Stimulated activated CD8-positive, alpha-beta memory T cell treated with anti-CD3 and anti-CD28 coated beads, Interleukin-15, amount 100 ng/mL, for 1 hour (primary cell): ENCODE measurements at regions not wholly inside any gene's neighbourhood (a gene's known extent, or its start where the extent isn't known, plus 50 kb on each side); places are given as distances from the start of the nearest gene placed in this dataset.

Source experiments
- DNase-seq: peaks from one replicate; pipeline ENCODE4 v3.0.0-alpha.2; 2020; ENCODE audit warnings: low read depth

DNA sequence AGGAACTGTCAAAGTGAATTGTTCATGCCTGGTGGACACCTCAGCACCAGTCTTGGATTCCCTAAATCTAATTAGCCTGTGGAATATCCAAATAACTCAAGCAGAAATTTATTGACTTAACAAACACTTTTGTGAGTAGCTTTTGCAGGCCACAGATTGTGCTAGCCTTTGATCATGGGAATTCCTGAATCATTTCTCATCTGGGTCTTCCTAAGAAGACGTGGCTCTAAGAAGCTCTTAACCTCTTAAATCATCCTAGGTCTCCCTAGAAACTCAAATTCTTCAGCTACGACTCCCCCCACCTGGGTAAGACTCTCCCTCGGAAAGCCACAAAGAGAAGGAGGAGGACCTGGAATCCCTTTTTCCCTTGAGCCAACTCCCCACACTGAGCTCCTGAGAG lies 53.8 kb upstream of the PSEN2 start:
- no peak for DNase-seq

DNA sequence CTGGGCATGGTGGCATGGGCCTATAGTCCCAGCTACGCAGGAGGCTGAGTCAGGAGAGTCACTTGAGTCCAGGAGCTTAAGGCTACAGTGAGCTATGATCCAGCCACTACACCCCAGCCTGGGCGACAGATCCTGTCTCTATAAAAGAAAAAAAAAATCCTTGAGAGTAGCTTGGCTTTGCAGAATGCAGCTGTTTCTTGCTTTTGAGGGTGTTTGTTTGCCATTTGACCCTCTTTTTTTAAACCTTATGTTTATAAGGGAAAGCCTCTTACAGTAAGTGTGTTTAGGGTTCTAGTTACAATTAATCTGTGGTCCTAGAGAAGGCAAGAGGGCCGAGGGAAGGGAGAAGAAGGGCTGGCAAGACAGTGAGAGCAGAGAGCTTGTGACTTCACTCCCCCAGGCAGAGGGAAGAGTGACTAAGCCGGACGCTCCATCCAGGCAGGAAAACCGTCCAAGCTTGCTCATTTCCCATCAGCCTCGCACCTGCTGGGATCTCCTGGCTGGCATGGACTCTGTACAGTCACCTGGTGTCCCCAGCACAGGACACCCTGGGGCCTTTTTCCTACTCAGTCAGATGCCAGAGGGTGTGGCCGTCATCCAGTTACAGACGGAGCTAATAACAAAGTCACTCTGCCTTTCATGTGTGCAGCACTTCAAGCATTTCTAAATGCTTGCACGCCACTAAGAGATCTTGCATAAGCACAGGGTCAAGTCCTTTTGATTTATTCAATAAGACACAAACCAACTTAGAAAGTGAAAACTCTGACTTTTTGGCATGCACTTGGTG lies 55.5 kb upstream of the PSEN2 start:
- DNase-seq = no peak

DNA sequence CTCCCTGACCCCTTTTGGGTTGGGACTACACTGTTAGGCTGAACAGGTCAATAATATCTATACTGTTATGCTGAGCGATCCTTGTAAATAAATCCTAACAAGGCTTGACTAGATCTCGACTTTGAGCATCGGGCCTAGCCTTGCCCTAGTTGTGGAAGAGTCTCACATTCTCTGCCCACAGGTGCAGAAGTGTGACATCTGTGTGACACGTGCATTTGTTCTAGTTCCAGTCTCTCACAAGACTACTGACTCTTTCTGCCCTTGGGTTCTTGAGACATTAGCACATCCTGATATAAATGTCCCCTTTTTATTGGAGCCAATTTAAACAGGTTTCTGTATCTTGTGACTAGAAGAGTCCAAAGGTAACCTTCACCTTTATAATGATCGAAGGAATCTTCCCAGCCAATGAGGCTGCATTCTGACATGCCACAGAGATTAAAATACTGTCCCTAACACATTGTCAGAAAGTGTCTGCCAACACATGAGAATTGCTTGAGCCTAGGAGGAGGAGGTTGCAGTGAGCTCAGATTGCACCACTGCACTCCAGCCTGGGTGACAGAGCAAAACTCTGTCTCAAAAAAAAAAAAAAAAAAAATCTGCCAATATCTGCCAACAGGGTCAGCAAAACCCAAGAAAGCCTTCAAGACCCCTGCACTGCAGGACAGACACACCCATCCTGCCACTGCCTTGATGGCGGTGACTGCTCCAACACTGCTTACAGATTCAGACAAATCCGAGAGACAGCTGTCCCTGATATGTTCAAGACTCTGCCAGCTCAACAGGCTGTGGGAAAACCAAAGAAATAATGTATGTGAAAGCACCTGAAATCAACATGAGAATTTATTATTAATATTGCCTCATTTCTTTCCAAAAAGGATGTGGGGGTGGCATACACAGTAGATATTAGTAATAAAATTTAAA lies 56.5 kb upstream of the PSEN2 start:
- DNase-seq = no peak

DNA sequence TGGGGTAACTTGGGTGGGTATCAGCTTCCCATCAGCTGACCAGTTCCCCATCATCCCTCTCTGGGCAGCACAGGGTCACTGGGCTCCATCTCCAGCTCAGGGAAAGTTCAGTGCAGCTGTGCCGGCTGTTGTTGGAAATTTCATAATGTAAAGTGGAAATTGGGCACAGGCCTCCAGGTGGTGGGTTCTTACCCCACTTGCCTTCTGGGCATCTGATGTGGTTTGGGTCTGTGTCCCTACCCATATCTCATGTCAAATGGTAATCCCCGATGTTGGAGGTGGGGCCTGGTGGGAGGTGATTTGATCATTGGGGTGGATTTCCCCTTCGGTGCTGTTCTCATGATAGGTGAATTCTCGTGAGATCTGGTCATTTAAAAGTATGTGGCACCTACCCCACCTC lies 59.7 kb upstream of the PSEN2 start:
- DNase-seq = no peak

DNA sequence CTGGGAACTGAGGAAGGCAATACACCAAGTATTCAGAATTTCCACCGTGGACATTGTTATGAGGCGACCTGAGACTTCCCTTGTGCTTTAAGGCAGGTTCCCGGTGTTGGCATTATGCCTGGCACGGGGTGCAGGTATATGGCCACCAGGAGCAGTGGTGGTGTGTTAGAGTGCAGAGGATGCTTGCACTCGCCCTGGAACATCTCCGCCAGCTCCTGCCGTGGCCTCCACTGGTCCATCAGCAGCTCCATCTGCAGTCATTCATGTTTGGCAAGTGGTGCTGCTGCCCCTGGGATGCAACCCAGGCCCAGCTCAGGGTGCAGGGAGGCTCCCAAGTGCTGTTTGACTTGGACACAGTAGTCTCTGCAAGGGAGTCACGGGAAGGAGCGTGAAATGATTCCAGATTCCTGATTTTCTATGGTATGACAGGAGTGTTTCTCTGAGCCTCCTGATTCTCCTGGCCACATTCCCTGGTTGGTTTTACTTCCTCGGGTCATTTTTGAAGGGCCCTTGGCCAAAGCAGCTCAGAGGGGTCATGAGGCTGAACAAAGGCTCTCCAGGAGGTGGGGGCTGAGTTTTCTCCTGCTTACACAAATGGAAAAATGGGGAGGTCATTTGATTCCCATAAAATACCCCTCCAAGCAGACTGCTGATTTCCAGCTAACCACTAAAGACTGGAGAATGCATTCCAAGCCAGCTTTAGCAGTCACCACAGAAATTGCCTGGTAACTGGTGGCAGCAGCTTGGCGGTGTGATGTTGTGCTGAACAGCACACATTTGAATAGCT lies 60.4 kb upstream of the PSEN2 start:
- no peak for DNase-seq

DNA sequence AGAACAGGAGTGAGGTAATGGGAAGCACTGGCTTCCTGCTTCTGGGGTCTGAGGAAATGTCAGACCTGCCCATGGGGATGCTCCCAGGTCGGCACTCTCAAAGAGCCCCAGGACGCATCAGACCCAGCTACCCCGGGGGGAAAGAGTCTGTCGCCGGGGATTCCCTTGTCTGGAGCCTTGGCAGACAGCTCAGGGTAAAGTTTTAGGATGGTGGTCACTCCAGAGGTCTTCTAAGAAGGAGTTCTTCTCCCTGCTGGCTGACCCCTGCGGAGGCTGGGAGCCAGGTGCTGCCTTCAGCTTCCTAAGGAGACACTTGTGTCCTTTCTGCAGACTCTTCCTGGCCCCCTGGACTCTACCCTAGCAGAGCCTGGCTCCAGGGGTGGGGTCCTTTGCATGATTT lies 61.9 kb upstream of the PSEN2 start:
- no peak for DNase-seq

DNA sequence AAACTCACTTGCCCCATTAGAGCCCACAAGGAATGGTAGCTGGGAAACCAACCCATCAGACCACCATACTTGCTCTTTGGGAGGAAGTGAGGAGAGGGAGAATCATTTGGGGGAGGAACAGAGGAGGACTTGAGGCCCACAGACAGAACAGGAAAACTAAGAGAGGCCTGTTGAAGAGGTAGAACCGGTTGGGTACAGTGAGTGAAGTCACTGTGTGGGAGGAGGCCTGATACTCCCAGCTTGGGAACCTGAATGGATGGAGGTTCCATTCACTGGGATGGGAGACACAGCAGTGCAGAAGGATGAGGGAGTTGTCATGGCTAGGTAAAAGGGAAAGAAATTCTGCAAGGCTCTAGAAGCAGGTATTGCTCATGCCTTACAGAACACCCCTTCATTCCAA lies 63.4 kb upstream of the PSEN2 start:
- DNase-seq = no peak

DNA sequence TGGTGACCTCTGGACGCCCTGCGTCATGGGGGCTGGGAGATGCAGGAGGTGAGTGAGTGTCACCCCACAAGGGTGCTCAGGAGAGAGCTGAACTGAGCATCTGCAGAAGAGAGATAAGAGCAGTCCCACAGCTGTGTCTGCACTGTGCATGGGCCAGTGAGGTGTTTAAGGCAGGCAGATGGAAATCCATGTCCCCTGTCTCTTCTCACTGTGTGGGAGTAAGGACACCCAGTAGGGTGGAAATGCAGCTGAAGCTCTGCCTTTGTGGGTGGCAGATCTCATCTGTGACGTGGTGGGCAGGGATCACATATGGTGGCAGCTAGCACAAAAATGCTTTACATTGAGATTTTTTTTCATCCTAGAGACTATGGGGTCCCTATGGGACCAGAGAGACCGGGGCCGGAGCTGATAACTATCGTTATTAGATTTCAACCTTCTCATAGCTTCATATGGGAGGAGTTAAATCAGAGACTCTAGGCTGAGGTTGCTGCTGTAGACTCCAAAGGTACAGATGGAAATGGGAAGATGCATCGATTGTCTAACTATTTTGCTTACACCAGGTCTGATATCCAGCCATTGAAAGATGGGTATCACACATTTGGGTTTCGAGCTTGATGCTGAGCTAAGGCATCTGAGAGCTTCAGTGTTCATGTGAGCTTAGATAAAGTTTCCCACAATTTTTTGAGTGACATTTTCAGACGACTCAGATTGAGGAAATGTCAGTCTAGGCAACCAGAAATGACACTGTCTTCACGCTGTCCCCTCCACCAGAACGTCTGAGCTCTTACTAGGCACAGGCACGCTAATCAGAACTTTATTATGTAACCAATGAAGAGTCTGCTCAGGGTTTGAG lies 65.3 kb upstream of the PSEN2 start:
- DNase-seq = no peak

DNA sequence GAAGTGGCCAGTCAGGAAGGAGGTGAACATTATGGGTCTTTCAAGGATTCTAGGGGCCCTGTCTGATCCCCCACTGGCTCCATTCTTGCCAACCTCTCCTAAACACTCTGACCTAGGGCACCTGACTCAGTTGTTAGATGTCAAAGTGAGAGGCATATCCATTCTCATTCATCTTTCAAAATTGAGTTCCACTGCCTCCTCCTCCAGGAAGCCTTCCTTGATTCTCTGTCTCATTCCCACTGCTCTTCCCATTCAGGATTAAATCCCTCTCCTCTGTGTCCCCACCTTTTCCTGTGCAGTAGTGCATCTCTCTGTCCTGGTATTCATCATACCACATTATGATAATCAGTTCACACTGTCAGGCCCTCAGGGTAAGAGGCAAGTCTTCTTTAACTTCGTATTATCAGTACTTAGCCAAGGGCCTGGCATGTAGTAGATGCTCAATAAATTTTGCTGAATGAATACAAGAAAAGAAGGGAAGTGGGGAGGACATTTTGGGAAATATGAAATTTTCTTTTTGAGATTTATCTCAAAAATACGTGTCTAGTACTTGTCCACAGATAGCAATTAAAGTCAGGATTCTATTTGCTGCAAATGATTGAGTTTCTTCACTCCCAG lies 61.8 kb upstream of the ITPKB start:
- no peak for DNase-seq

DNA sequence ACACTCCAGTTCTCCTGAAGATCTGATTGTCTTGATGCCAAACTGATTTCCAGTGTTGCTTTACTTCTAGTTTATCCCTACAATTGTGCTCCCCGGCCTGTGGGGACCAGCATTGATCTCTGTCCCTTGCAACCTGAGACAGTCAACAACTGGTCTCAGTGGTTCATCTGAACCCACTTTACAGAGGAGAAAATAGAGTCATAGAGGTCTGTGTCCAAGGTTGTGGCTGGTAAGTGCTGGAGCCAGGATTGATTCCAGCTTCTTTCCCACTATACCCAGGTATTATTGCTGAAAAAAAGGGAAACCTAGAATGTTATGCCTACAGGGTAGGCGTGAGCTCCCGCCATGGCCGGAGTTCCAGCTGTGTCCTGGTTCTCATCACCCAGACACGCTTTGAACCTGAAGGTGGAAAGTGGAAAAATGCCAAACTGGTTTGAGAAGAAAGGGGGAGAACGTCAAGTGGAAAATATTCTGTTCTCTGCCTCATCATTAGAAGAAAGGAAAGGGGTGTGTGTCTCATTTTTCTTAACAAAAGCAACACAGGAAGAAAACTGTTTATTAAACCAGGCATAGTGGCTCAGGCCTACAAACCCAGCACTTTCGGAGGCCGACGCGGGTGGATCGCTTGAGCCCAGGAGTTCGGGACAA lies 60.7 kb upstream of the ITPKB start:
- no peak for DNase-seq

DNA sequence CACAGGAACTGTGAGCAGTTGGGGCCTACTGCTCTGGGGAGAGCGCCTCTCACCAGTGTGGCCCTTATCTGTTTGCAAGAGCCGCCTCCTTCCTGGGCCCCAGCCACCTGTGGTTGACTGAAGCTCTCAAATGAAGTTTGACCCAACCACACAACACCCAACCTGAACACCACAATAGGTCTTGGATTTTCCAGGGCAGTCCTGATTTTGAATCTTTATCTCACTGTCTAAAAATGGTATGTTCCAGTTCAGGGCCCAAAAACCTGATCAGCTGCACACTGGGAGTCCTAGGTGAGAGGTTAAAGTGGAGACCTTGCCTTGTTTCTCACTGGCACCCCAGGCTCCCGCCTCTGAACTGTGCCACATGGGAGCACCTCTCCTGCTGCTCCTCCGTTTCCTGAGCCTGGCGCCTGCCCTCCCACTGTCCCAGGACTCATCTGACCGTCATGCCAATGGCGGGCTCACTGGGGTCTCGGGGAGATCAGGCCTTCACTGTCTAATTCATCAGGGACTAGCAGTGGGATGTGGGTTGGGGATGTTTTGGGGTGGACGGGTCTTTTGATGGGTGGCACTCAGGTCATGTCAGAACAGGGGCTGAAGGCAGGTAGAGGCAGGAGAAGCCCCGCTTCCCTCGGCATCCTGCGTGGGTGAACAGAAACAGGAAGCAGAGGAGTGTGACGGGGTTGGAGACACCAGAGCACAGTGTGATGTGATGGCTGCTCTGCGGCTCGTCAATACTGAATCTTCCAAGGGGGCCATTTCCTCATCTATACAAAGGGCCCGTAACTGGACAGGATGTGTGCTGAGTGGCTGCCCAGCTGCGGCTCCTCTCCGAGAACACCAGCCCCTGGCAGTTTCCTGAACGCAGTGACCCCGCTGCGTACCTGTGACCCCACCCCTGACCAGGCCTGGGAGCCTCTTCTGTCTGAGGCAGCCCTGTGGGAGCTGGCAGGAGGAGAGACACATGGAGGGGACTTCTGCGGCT lies 59.6 kb upstream of the ITPKB start:
- DNase-seq = peak; percentile 30

DNA sequence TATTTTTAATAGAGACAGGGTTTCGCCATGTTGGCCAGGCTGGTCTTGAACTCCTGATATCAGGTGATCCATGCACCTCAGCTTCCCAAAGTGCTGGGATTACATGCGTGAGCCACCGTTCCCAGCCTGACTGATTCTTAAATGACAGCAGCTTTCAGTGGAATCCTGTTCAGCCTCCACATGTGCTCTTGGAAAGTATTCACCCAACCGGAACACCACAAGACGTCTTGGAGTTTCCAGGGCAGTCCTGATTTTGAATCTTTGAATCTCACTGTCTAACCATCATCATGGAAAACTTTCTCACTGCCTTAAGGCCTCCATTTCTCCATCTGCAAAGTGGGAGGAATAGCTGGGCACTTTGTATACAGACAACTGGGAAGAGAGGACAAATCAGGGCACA lies 58.1 kb upstream of the ITPKB start:
- no peak for DNase-seq

DNA sequence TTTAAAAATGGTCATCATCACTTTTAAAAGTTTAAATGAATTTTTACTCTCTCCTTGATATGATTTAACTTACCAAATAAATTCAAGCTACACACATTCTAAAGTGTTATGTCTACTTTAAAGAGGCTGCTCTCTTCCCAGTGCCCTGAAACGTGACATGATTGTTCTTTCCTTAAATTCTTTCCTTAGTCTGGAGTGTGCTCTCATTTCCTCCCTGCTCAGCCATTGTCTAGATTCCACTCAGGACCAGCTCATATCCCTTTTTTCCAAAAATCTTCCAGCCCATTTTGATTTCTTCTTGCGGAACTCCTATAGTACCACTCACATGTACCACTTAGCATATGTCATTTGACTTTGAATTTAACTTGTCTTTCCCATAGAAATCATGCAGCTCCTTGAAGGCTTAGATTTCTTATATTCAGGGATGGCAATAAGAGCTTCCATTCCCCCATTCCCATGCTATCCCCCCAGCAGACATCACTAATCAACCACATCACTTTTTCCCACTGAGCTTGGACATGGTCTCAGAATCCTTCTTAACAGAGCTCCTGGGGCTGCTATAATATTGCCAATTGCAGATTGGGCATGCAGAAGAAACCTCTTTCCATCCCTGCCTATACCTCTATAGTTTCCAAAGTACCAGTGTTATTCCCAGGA lies 54.7 kb upstream of the ITPKB start:
- DNase-seq = no peak

DNA sequence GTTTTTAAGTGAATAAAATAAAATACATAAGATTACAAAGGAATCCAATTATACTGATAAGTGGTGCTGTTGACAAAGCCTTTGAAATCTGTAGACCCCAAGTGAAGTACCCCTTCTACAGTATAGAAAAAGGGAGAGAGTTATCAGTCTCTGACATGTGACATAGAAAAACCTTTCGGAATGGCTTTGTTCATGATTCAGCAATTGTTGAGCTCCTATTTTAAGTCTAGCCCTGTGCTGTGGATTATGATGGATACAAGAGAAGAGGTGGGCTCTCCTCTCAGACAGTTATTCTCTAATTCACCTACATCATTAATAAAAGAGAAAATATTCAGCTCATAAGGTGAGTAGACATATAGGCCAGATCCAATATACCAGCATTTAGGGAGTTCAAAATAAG lies 53.3 kb upstream of the ITPKB start:
- DNase-seq = no peak

DNA sequence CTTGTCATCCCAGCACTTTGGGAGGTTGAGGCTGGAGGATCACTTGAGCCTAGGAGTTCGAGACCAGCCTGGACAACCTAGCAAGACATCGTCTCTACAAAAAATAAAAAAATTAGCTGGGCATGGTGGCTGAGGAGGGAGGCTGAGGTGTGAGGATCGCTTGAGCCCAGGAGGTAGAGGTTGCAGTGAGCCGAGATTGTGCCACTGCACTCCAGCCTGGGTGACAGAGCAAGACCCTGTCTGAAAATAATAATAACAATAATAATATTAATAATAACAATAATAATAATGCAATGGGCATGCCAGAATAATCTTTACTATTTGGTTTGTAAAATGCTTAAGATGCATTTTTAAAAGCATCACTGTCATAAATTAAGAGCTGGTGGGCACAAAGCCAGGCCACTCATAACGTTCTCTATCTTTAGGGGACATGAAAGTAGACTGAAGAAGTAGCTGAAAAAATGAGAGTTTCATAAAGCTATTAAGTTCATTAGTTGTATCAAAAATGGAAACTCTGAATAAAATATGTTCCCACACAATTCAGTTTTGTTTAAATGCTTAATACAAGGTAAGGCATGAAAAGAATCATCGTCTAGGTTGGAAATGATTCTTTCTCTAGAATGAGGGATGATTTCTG lies 51.6 kb upstream of the ITPKB start:
- DNase-seq = no peak

DNA sequence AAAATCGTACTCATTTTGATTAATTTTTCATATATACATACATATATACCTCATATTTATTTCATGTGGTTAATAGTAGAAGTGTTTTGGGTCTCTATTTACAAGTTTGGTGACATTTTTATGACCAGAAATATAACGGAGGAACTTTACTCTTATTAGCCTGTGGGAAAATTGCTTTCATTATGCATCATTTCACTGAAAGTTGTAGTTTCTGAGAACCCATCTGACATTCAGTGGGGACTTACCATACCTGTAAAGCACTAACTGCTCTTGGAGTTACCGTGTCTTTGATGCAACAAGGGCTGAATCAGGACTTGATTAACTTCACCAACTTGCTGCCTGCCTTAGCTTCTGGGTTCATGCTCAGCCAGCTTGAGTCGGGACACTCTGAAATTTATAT lies 49.9 kb upstream of the ITPKB start:
- no peak for DNase-seq
